ENCODE measurements at regions not wholly inside any gene's neighbourhood (a gene's known extent, or its start where the extent isn't known, plus 50 kb on each side); places are given as distances from the start of the nearest gene placed in this dataset.

DNA sequence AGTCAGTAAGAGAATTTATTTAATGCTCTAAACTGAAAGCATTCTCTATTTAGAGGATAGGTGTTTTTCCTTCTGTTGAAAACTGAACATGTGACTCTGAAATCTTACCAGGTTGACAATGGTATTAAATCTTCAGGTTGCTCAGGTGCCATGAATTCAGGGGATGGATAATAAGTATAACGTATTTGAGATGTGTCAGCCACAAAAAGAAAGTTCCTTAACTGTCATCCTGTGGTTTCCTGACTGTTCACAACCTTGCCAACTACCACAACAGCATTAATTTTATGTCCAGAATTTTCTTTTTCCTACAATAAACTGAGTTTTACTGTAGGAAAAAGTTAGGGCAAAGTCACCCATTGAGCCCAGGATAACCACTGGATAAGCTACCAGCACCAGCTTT is 243.3 kb upstream of the PSMD7 start:
- 58% methylated on average over 1 of the region's 1 CpG for WGBS
- H3K4me1 ChIP-seq, result no peaks in the 10 kb centered on the region
- no peak overlapping the region for H3K27ac ChIP-seq (replicated peaks in 1 of 4)
- H3K9me3 ChIP-seq, result peaks cover 0 to 10% (median 0%) of the 10 kb centered on the region in 4 donors
- H3K36me3 ChIP-seq, result no peaks in the 10 kb centered on the region
- intact Hi-C loops (cut with DNase I), result no loop called here
- TF ChIP-seq EP300 (IDR thresholded peaks at IDR 0.05) (no peak), CTCF (IDR thresholded peaks at IDR 0.05) (no peak), POLR2AphosphoS5 (IDR thresholded peaks at IDR 0.05) (no peak), POLR2A (IDR thresholded peaks at IDR 0.05; ENCODE audit: low read depth) (no peak)
- H3K4me3 ChIP-seq, result no peak overlapping the region
- no peak for DNase-seq (ENCODE audit: extremely low spot score)
- H3K27me3 ChIP-seq, result no peaks in the 10 kb centered on the region

DNA sequence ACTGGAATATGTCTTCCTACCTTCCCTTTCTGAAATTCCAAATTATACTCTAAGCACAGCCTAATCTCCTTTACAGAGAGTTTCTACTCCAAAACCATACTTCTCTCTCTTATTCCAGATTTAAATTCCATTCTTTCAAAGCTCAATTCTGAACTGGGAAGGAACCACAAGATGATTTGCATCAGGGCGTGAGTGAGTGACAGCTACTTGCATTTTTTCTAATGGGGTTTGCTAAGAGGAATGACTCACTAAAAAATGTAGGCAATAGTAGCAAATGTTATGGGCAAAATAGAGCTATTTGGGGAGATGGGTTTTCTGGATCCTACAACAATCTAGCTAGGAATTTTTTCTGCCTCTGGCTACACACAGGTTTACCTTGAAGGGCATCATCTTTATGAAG is 244.6 kb upstream of the PSMD7 start:
- intact Hi-C loops (cut with DNase I), result no loop called here
- H3K9me3 ChIP-seq, result peaks cover 0 to 10% (median 0%) of the 10 kb centered on the region in 4 donors
- H3K27ac ChIP-seq (replicated peaks in 1 of 4), result no peak overlapping the region
- H3K36me3 ChIP-seq, result no peaks in the 10 kb centered on the region
- no peak overlapping the region for H3K4me3 ChIP-seq
- no peaks in the 10 kb centered on the region for H3K4me1 ChIP-seq
- DNase-seq (ENCODE audit: extremely low spot score), result no peak
- WGBS, result 91% methylated on average over 1 of the region's 1 CpG
- TF ChIP-seq POLR2A (IDR thresholded peaks at IDR 0.05; ENCODE audit: low read depth) (no peak), POLR2AphosphoS5 (IDR thresholded peaks at IDR 0.05) (no peak), EP300 (IDR thresholded peaks at IDR 0.05) (no peak), CTCF (IDR thresholded peaks at IDR 0.05) (no peak)
- H3K27me3 ChIP-seq, result no peaks in the 10 kb centered on the region

DNA sequence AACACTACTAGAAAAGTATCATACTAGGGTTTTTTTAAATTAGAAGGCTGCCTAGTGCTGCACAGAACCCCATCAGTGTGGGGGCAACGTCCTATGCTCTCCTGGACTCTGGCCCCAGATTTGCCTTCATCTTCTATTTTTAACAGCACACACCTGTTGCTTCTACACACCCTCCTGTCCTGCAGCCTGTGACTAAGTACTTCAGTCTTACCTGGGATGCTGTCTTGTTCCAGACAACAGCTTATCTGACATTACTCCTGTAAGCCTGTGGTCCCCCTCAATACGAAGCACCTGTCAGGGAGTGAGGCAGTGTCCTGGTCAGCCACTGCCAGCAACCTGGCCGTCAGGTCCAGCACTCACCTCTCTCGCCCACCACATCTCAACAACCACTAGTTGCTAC is 247.6 kb upstream of the PSMD7 start:
- DNase-seq (ENCODE audit: extremely low spot score), result no peak
- Histone ChIP-seq H3K4me3 (no peak overlapping the region), H3K4me1 (no peaks in the 10 kb centered on the region), H3K36me3 (no peaks in the 10 kb centered on the region), H3K27me3 (no peaks in the 10 kb centered on the region), H3K9me3 (no peaks in the 10 kb centered on the region), H3K27ac (replicated peaks in 1 of 4) (no peak overlapping the region)
- intact Hi-C loops (cut with DNase I), result no loop called here
- 86% methylated on average over 4 of the region's 4 CpGs for WGBS
- no peak for TF ChIP-seq POLR2AphosphoS5 (IDR thresholded peaks at IDR 0.05)
- TF ChIP-seq EP300 (IDR thresholded peaks at IDR 0.05), result no peak
- TF ChIP-seq POLR2A (IDR thresholded peaks at IDR 0.05; ENCODE audit: low read depth), result no peak
- no peak for TF ChIP-seq CTCF (IDR thresholded peaks at IDR 0.05)

DNA sequence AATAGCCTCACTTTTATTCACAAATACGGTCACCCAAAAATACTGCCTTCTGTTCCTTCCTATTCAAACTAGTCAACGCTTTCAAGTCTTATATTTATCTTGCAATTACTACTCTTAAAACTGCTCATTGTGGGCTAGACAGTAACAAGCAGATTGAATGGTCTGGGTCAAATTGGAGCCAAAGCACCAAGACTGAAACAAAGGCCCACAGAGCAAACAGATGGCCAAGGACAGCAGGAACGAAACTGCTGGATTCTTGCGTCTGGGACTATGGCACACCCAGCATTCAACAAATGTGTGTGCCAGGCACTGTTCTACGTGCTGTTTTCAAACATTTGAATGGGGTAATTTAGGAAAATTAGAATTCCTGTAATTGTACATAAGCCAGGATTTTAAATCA is 250.1 kb upstream of the PSMD7 start:
- 79% methylated on average over 5 of the region's 5 CpGs for WGBS
- Histone ChIP-seq H3K4me1 (no peaks in the 10 kb centered on the region), H3K36me3 (no peaks in the 10 kb centered on the region), H3K27me3 (no peaks in the 10 kb centered on the region), H3K9me3 (no peaks in the 10 kb centered on the region), H3K27ac (replicated peaks in 1 of 4) (no peak overlapping the region), H3K4me3 (no peak overlapping the region)
- DNase-seq (ENCODE audit: extremely low spot score), result no peak
- no peak for TF ChIP-seq POLR2A (IDR thresholded peaks at IDR 0.05; ENCODE audit: low read depth)
- TF ChIP-seq CTCF (IDR thresholded peaks at IDR 0.05), result no peak
- no peak for TF ChIP-seq EP300 (IDR thresholded peaks at IDR 0.05)
- intact Hi-C loops (cut with DNase I), result no loop called here

DNA sequence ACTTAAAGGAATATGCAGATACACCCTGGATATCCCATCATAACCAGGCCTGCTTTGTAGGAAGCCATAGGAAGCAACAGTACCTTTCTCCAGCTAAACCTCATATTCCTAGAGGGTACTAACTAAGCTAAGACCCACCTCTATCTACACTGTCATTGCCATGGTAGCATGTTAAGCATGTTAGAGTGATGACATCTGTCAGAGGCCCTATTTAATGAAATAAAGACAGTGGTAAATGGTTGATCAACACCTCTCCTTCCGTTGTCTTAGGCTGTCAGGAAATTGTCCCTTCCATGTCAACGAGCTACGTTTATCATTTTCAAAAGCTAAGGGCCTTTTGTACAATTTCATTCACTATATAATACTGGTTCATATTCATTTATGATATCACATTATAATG is 251.1 kb upstream of the PSMD7 start:
- H3K36me3 ChIP-seq, result no peaks in the 10 kb centered on the region
- no peak for TF ChIP-seq POLR2A (IDR thresholded peaks at IDR 0.05; ENCODE audit: low read depth)
- TF ChIP-seq POLR2AphosphoS5 (IDR thresholded peaks at IDR 0.05), result no peak
- no peak for TF ChIP-seq EP300 (IDR thresholded peaks at IDR 0.05)
- no peak for TF ChIP-seq CTCF (IDR thresholded peaks at IDR 0.05)
- WGBS, result 79% methylated on average over 3 of the region's 3 CpGs

More for the DNA sequence above, 251.1 kb upstream of the PSMD7 start:
- Histone ChIP-seq H3K27ac (replicated peaks in 1 of 4) (no peak overlapping the region), H3K4me1 (no peaks in the 10 kb centered on the region), H3K27me3 (no peaks in the 10 kb centered on the region), H3K9me3 (no peaks in the 10 kb centered on the region), H3K4me3 (no peak overlapping the region)
- DNase-seq (ENCODE audit: extremely low spot score), result no peak
- intact Hi-C loops (cut with DNase I), result no loop called here
